ENCODE measurements at regions not wholly inside any gene's neighbourhood (a gene's known extent, or its start where the extent isn't known, plus 50 kb on each side); places are given as distances from the start of the nearest gene placed in this dataset.

- DNase-seq (ENCODE audit: low read depth, low spot score) (no peak), ATAC-seq (no peak)
- H3K36me3 ChIP-seq (ENCODE audit: control insufficient read depth in 1 of 2, insufficient read depth in 2 of 2, low read length in 2 of 2) = no peaks in the 10 kb centered on the region
- no peak overlapping the region for H3K4me3 ChIP-seq (replicated peaks in 1 of 2; ENCODE audit: low read depth in 1 of 2, low read length in 2 of 2)
- RAD21 ChIA-PET (ENCODE audit: low non-redundant PET in 1 of 2, low total read pairs in 2 of 2, uncharacterized antibody in 2 of 2, unreplicated experiment in 2 of 2) = no interaction called here
- no TSS peak for BruUV-seq (replicated peaks)
- no peaks in the 10 kb centered on the region for H3K9me2 ChIP-seq (ENCODE audit: insufficient read depth)
- POLR2A ChIA-PET = no interaction called here
- no peaks in the 10 kb centered on the region for H3K9me3 ChIP-seq (ENCODE audit: control insufficient read depth in 1 of 2, insufficient read depth in 1 of 2, low read depth in 1 of 2, low read length in 2 of 2)
- no peak overlapping the region for H3K27ac ChIP-seq (ENCODE audit: low read depth, low read length)
- peaks cover 21% of the 10 kb centered on the region for H3K27me3 ChIP-seq (ENCODE audit: insufficient read depth, low read length)
- no peaks in the 10 kb centered on the region for H4K20me1 ChIP-seq (ENCODE audit: insufficient read depth)
- intact Hi-C loops (cut with micrococcal nuclease) = no loop called here
- H3K4me1 ChIP-seq (ENCODE audit: control insufficient read depth in 1 of 2, insufficient read depth in 2 of 2, low read length in 2 of 2) = no peaks in the 10 kb centered on the region
- no peak overlapping the region for H2AFZ ChIP-seq (ENCODE audit: low read depth, low read length, poor library complexity, severe bottlenecking)
- no peak overlapping the region for H3K4me2 ChIP-seq (ENCODE audit: low read length)
- CTCF ChIA-PET = no interaction called here
- no peaks in the 10 kb centered on the region for H3K79me2 ChIP-seq (ENCODE audit: insufficient read depth, low read length)
- TF ChIP-seq POLR2A (IDR thresholded peaks at IDR 0.05; ENCODE audit: borderline replicate concordance, extremely low read depth, insufficient read depth, insufficient read length) = no peak
- no peak for TF ChIP-seq CBX3 (IDR thresholded peaks at IDR 0.05; ENCODE audit: low read depth)
- no peak for TF ChIP-seq CEBPB (IDR thresholded peaks at IDR 0.05; ENCODE audit: low read depth)
- TF ChIP-seq POLR2AphosphoS5 (IDR thresholded peaks at IDR 0.05; ENCODE audit: low read depth, low read length) = no peak
- no peak for TF ChIP-seq CTCF (IDR thresholded peaks at IDR 0.05 in 2 of 3, conservative IDR thresholded peaks at IDR 0.05 in 1 of 3; ENCODE audit: borderline replicate concordance in 1 of 3, insufficient read depth in 1 of 3, low read depth in 2 of 3, low read length in 2 of 3)
- no peak for TF ChIP-seq RAD21 (IDR thresholded peaks at IDR 0.05; ENCODE audit: low read depth)
- TF ChIP-seq ELF1 (IDR thresholded peaks at IDR 0.05; ENCODE audit: borderline replicate concordance, low read depth) = no peak
- TF ChIP-seq ZBTB33 (IDR thresholded peaks at IDR 0.05; ENCODE audit: extremely low read depth, insufficient replicate concordance, low read length) = no peak
- no peak for TF ChIP-seq TCF7L2 (IDR thresholded peaks at IDR 0.05; ENCODE audit: borderline replicate concordance, extremely low read depth, insufficient read depth, insufficient read length)
- TF ChIP-seq REST (IDR thresholded peaks at IDR 0.05; ENCODE audit: low read depth) = no peak
- no peak for TF ChIP-seq ZFX (IDR thresholded peaks at IDR 0.05)
- TF ChIP-seq SIN3A (IDR thresholded peaks at IDR 0.05; ENCODE audit: low read depth) = no peak
- TF ChIP-seq ATF3 (IDR thresholded peaks at IDR 0.05) = no peak
- no peak overlapping the region for H3K9ac ChIP-seq (ENCODE audit: low read length)
These were observed 146.2 kb upstream of the ZKSCAN2 start for GRCh38 chr16:25403852-25404251.

Data from HCT116 (cell line).